ENCODE measurements at regions not wholly inside any gene's neighbourhood (a gene's known extent, or its start where the extent isn't known, plus 50 kb on each side); places are given as distances from the start of the nearest gene placed in this dataset.
"Not testable (repeated sequence)": the region's sequence is repeated elsewhere in the genome, so short reads cannot be mapped to it uniquely, and the experiment has no call there.

DNA sequence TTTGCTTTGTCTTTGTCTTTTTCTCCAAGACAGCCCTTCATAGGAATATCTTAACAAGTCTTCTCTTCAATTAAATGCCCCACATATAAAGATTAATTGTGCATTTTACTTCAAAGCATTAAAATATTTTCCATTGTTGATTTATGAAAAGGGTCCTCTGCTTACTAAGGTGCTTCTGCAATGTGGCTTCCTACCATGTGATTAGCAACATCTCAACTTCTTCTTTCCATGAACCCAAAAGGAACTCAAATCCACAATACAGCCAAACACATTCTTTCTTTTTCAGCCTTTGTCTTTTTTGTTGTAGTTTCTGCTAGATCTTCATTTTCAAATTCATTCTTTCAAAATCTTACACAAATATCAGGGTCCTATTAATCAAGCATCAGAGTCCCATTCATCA, 309.2 kb downstream of the NSUN3 start:
- no peaks in the 10 kb centered on the region for H3K36me3 ChIP-seq (ENCODE audit: insufficient read depth, low read length)
- H3K4me1 ChIP-seq (ENCODE audit: insufficient read depth, low read length) = no peaks in the 10 kb centered on the region
- H3K4me2 ChIP-seq (ENCODE audit: low read length) = no peak overlapping the region
- no peak overlapping the region for H3K9ac ChIP-seq (ENCODE audit: low read length)
- FAIRE-seq = no peak
- Mint-ChIP-seq H3K9me3 (ENCODE audit: unreplicated experiment) (peaks cover 12% of the 10 kb centered on the region), H3K4me3 (ENCODE audit: unreplicated experiment) (no peak overlapping the region), H3K36me3 (ENCODE audit: low read depth, unreplicated experiment) (no peaks in the 10 kb centered on the region), H3K4me1 (ENCODE audit: low read depth, unreplicated experiment) (no peaks in the 10 kb centered on the region), H3K27me3 (ENCODE audit: low read depth, unreplicated experiment) (no peaks in the 10 kb centered on the region), H3K27ac (ENCODE audit: unreplicated experiment) (no peak overlapping the region)
- TF ChIP-seq EZH2 (IDR thresholded peaks at IDR 0.05; ENCODE audit: insufficient read depth, low read length) (no peak), CTCF (IDR thresholded peaks at IDR 0.05; ENCODE audit: insufficient read depth, low read depth, low read length) (no peak)
- DNase-seq (ENCODE audit: low read depth) = no peak
- H3K27ac ChIP-seq (ENCODE audit: low read depth, low read length) = no peak overlapping the region
- no peaks in the 10 kb centered on the region for H3K79me2 ChIP-seq (ENCODE audit: insufficient read depth, low read length)
- no peak overlapping the region for H2AFZ ChIP-seq (ENCODE audit: low read depth, low read length)
- H4K20me1 ChIP-seq (ENCODE audit: insufficient read depth, low read length) = no peaks in the 10 kb centered on the region
- H3K9me3 ChIP-seq (ENCODE audit: insufficient read depth, low read depth, low read length) = no peaks in the 10 kb centered on the region
- no peak overlapping the region for H3K4me3 ChIP-seq (ENCODE audit: insufficient read depth, low read depth, low read length)
- H3K27me3 ChIP-seq (ENCODE audit: insufficient read depth, low read length) = no peaks in the 10 kb centered on the region

DNA sequence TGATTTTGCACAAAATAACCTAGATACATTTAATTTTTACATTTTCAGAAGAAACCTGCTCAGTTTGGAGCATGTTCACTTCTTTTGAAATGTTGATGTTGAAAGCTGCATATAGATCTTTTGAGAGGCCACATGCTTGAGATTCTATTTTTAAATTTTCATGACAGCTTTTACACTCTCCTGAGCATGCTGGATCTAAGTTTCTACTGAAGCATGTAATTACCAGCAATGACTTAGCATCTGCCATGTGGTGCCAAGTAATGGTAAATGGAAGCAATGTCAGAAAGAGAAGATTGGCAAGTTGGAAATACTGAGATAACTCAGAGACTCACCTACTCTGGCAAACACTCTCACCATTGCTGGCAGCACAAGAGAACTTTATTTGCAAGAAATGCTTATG, 310.6 kb downstream of the NSUN3 start:
- no peak for DNase-seq (ENCODE audit: low read depth)
- no peak overlapping the region for H3K27ac Mint-ChIP-seq (ENCODE audit: unreplicated experiment)
- Histone ChIP-seq H3K9me3 (ENCODE audit: insufficient read depth, low read depth, low read length) (no peaks in the 10 kb centered on the region), H3K9ac (ENCODE audit: low read length) (no peak overlapping the region), H3K4me3 (ENCODE audit: insufficient read depth, low read depth, low read length) (no peak overlapping the region), H3K79me2 (ENCODE audit: insufficient read depth, low read length) (no peaks in the 10 kb centered on the region), H3K27me3 (ENCODE audit: insufficient read depth, low read length) (no peaks in the 10 kb centered on the region), H3K4me1 (ENCODE audit: insufficient read depth, low read length) (no peaks in the 10 kb centered on the region), H4K20me1 (ENCODE audit: insufficient read depth, low read length) (no peaks in the 10 kb centered on the region), H3K27ac (ENCODE audit: low read depth, low read length) (no peak overlapping the region), H3K4me2 (ENCODE audit: low read length) (no peak overlapping the region), H3K36me3 (ENCODE audit: insufficient read depth, low read length) (no peaks in the 10 kb centered on the region), H2AFZ (ENCODE audit: low read depth, low read length) (no peak overlapping the region)
- no peak overlapping the region for H3K4me3 Mint-ChIP-seq (ENCODE audit: unreplicated experiment)
- H3K27me3 Mint-ChIP-seq (ENCODE audit: low read depth, unreplicated experiment) = no peaks in the 10 kb centered on the region
- no peaks in the 10 kb centered on the region for H3K36me3 Mint-ChIP-seq (ENCODE audit: low read depth, unreplicated experiment)
- TF ChIP-seq EZH2 (IDR thresholded peaks at IDR 0.05; ENCODE audit: insufficient read depth, low read length) (no peak), CTCF (IDR thresholded peaks at IDR 0.05; ENCODE audit: insufficient read depth, low read depth, low read length) (no peak)
- peaks cover 8% of the 10 kb centered on the region for H3K9me3 Mint-ChIP-seq (ENCODE audit: unreplicated experiment)
- H3K4me1 Mint-ChIP-seq (ENCODE audit: low read depth, unreplicated experiment) = no peaks in the 10 kb centered on the region
- no peak for FAIRE-seq

- Mint-ChIP-seq H3K4me3 (ENCODE audit: unreplicated experiment) (no peak overlapping the region), H3K4me1 (ENCODE audit: low read depth, unreplicated experiment) (no peaks in the 10 kb centered on the region), H3K36me3 (ENCODE audit: low read depth, unreplicated experiment) (no peaks in the 10 kb centered on the region), H3K27me3 (ENCODE audit: low read depth, unreplicated experiment) (no peaks in the 10 kb centered on the region), H3K9me3 (ENCODE audit: unreplicated experiment) (peaks cover 8% of the 10 kb centered on the region), H3K27ac (ENCODE audit: unreplicated experiment) (no peak overlapping the region)
- Histone ChIP-seq H3K27me3 (ENCODE audit: insufficient read depth, low read length) (no peaks in the 10 kb centered on the region), H3K4me2 (ENCODE audit: low read length) (no peak overlapping the region), H3K4me1 (ENCODE audit: insufficient read depth, low read length) (no peaks in the 10 kb centered on the region), H2AFZ (ENCODE audit: low read depth, low read length) (no peak overlapping the region), H3K9ac (ENCODE audit: low read length) (no peak overlapping the region), H3K4me3 (ENCODE audit: insufficient read depth, low read depth, low read length) (no peak overlapping the region), H3K9me3 (ENCODE audit: insufficient read depth, low read depth, low read length) (no peaks in the 10 kb centered on the region), H3K27ac (ENCODE audit: low read depth, low read length) (no peak overlapping the region), H4K20me1 (ENCODE audit: insufficient read depth, low read length) (no peaks in the 10 kb centered on the region), H3K79me2 (ENCODE audit: insufficient read depth, low read length) (no peaks in the 10 kb centered on the region), H3K36me3 (ENCODE audit: insufficient read depth, low read length) (no peaks in the 10 kb centered on the region)
- no peak for DNase-seq (ENCODE audit: low read depth)
- no peak for FAIRE-seq
- no peak for TF ChIP-seq CTCF (IDR thresholded peaks at IDR 0.05; ENCODE audit: insufficient read depth, low read depth, low read length)
- no peak for TF ChIP-seq EZH2 (IDR thresholded peaks at IDR 0.05; ENCODE audit: insufficient read depth, low read length)
Observed at GRCh38 chr3:94374439-94375161, 311.7 kb downstream of the NSUN3 start.

DNA sequence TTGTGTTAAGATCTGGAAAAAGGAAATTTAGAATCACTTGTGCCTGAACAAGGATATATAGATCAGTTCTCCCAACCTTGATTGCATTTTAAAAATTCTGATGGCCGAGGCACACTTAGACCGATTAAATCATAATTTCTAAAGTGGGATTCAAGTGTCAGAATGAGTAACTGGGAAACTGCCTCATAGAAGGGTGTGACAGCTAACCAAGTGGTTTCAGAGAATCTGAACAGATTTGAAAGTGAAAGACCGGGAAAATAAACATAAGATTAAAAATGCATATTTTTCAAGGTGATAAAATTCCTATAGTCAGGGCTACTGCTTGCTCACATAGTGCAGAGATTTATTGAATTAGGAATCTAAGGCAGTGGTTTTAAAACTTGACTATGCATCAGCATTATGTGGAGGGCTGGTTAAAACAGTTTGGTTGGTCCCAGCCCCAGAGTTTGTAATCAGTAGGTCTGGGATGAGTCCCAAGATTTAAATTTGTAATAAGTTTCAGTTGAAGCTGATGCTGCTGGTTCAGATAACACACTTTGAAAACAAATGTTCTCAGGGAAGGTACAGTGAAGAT, 314.3 kb downstream of the NSUN3 start:
- H3K27me3 Mint-ChIP-seq (ENCODE audit: low read depth, unreplicated experiment); H3K4me1 Mint-ChIP-seq (ENCODE audit: low read depth, unreplicated experiment); DNase-seq (ENCODE audit: low read depth); H3K4me2 ChIP-seq (ENCODE audit: low read length); H3K4me1 ChIP-seq (ENCODE audit: insufficient read depth, low read length); FAIRE-seq; H3K27me3 ChIP-seq (ENCODE audit: insufficient read depth, low read length); H3K79me2 ChIP-seq (ENCODE audit: insufficient read depth, low read length); H3K36me3 Mint-ChIP-seq (ENCODE audit: low read depth, unreplicated experiment); H2AFZ ChIP-seq (ENCODE audit: low read depth, low read length); H3K27ac ChIP-seq (ENCODE audit: low read depth, low read length); H3K36me3 ChIP-seq (ENCODE audit: insufficient read depth, low read length); H4K20me1 ChIP-seq (ENCODE audit: insufficient read depth, low read length); H3K9ac ChIP-seq (ENCODE audit: low read length); H3K9me3 Mint-ChIP-seq (ENCODE audit: unreplicated experiment); H3K27ac Mint-ChIP-seq (ENCODE audit: unreplicated experiment); H3K9me3 ChIP-seq (ENCODE audit: insufficient read depth, low read depth, low read length); H3K4me3 Mint-ChIP-seq (ENCODE audit: unreplicated experiment); H3K4me3 ChIP-seq (ENCODE audit: insufficient read depth, low read depth, low read length): not testable (repeated sequence)

All from astrocyte (in vitro differentiated cells and primary cell).